B cell (primary cell): ENCODE measurements at regions not wholly inside any gene's neighbourhood (a gene's known extent, or its start where the extent isn't known, plus 50 kb on each side); places are given as distances from the start of the nearest gene placed in this dataset.

Source experiments
- ATAC-seq: fragments of 200-7000 bp; cut with Tn5 transposase; one replicate; pipeline ENCODE4 v1.10.0; 2021; ENCODE audit warnings: low read depth, mild to moderate bottlenecking, moderate number of reproducible peaks, moderate library complexity
- CTCF ChIA-PET: fragments of 350-600 bp; sonication (Branson Sonifier 250); formaldehyde crosslinking; loops from one replicate; lab custom pipeline; 2021; ENCODE audit warnings: antibody characterized with exemption, inconsistent platforms; lab: Charles Lee
- POLR2A ChIA-PET: fragments of 350-600 bp; sonication (Branson Sonifier 250); formaldehyde crosslinking; loops from one replicate; lab custom pipeline; 2021; ENCODE audit warnings: antibody characterized with exemption; lab: Charles Lee
- DNase-seq: peaks from one replicate; pipeline ENCODE4 v3.0.0; 2013
- H2AFZ ChIP-seq: 2 replicates; pipeline ENCODE4 v1.6.1; 2012; ENCODE audit warnings: mild to moderate bottlenecking, low read depth, low read length; ENCODE audit not compliant: insufficient read depth, poor library complexity, severe bottlenecking
- H3K27ac ChIP-seq, 2 donors: 1 replicate in 1 of 2; 2 replicates in 1 of 2; pipeline ENCODE4 v1.5.1; 2012 to 2013; ENCODE audit warnings: low read length in 2 of 2, mild to moderate bottlenecking in 2 of 2, moderate library complexity in 1 of 2
- H3K27me3 ChIP-seq, 4 experiments: fragments of 200-600 bp in 1 of 4; sonication (generic) in 1 of 4; replicated peaks in 1 of 4; 1 replicate in 2 of 4; 2 replicates in 2 of 4; pipeline versions ENCODE4 v1.6.1 to v1.7.0; 2013 to 2016; ENCODE audit warnings: low read length in 3 of 4, mild to moderate bottlenecking in 2 of 4, mixed read lengths in 1 of 4, moderate library complexity in 1 of 4; ENCODE audit not compliant: insufficient read depth in 4 of 4, control insufficient read depth in 3 of 4; ENCODE audit errors: control extremely low read depth in 1 of 4
- H3K36me3 ChIP-seq, 2 experiments: replicated peaks in 1 of 2; 1 replicate in 1 of 2; 2 replicates in 1 of 2; pipeline versions ENCODE4 v1.6.1 to v1.7.1; 2013; ENCODE audit warnings: low read length in 1 of 2; ENCODE audit not compliant: insufficient read depth in 2 of 2, control insufficient read depth in 1 of 2; ENCODE audit errors: control extremely low read depth in 1 of 2, extremely low read depth in 1 of 2
- H3K4me1 ChIP-seq, 2 donors: fragments of 200-600 bp in 1 of 2; sonication (generic) in 1 of 2; 1 replicate in 1 of 2; 2 replicates in 1 of 2; pipeline versions ENCODE4 v1.5.1 to v1.6.1; 2013 to 2017; ENCODE audit warnings: low read length in 2 of 2; ENCODE audit not compliant: control insufficient read depth in 2 of 2, insufficient read depth in 2 of 2
- H3K4me2 ChIP-seq: replicated peaks from 2 replicates; pipeline ENCODE3; 2012; ENCODE audit warnings: mild to moderate bottlenecking, low read depth, low read length; ENCODE audit not compliant: poor library complexity, severe bottlenecking
- H3K4me3 ChIP-seq, 5 experiments: fragments of 200-600 bp in 1 of 5; sonication (generic) in 1 of 5; 1 replicate in 3 of 5; 2 replicates in 2 of 5; pipeline versions ENCODE4 v1.5.1 to v1.7.0; 2011 to 2016; ENCODE audit warnings: low read length in 4 of 5, mild to moderate bottlenecking in 4 of 5, low read depth in 2 of 5, control low read depth in 1 of 5, moderate library complexity in 1 of 5; ENCODE audit not compliant: insufficient read depth in 1 of 5; ENCODE audit errors: control extremely low read depth in 1 of 5, extremely low read depth in 1 of 5
- H3K79me2 ChIP-seq: fragments of 200-600 bp; sonication (generic); one replicate; pipeline ENCODE4 v1.6.0; 2016; ENCODE audit warnings: low read length; ENCODE audit not compliant: control insufficient read depth, insufficient read depth
- H3K9ac ChIP-seq: fragments of 200-600 bp; sonication (generic); 2 replicates; pipeline ENCODE4 v1.6.1; 2017; ENCODE audit warnings: mild to moderate bottlenecking, low read length, moderate library complexity
- H3K9me3 ChIP-seq, 3 donors: one replicate each; pipeline versions ENCODE4 v1.6.1 to v1.7.1; 2013; ENCODE audit warnings: low read length in 2 of 3; ENCODE audit not compliant: control insufficient read depth in 2 of 3, insufficient read depth in 1 of 3; ENCODE audit errors: control extremely low read depth in 1 of 3
- H4K20me1 ChIP-seq: 2 replicates; pipeline ENCODE4 v1.6.0; 2012; ENCODE audit warnings: mild to moderate bottlenecking, low read length; ENCODE audit not compliant: insufficient read depth, control insufficient read depth, poor library complexity, severe bottlenecking
- H3K27ac Mint-ChIP-seq: one replicate; pipeline ENCODE4 v1.8.0; 2021; ENCODE audit warnings: mixed read lengths
- H3K27me3 Mint-ChIP-seq: one replicate; pipeline ENCODE4 v1.8.0; 2021; ENCODE audit warnings: mixed read lengths
- H3K4me1 Mint-ChIP-seq: one replicate; pipeline ENCODE4 v1.8.0; 2021; ENCODE audit warnings: mixed read lengths
- H3K4me3 Mint-ChIP-seq: one replicate; pipeline ENCODE4 v1.8.0; 2021; ENCODE audit warnings: mixed read lengths
- H3K9me3 Mint-ChIP-seq: one replicate; pipeline ENCODE4 v1.8.0; 2022; ENCODE audit warnings: mixed read lengths; ENCODE audit not compliant: insufficient read depth
- EZH2 ChIP-seq: IDR thresholded peaks from 2 replicates; pipeline ENCODE4 v1.6.1; 2012; ENCODE audit warnings: borderline replicate concordance, low read depth, mild to moderate bottlenecking, moderate library complexity, low read length; ENCODE audit not compliant: insufficient read depth, poor library complexity, severe bottlenecking
- WGBS: methylation state at CpG from one replicate; pipeline ENCODE4 v1.1.5; 2013; ENCODE audit warnings: missing lambda C conversion rate; ENCODE audit not compliant: insufficient coverage; 5-methylcytosine and 5-hydroxymethylcytosine counted together
- intact Hi-C: fragments of 100-400 bp; cut with micrococcal nuclease; formaldehyde crosslinking; loops from one replicate; pipeline ENCODE4 v1.10.0; 2022
- TF ChIP-seq, protein P1 (sequence below): fragments of 200-600 bp; IDR thresholded peaks from one replicate; pipeline ENCODE4 v1.8.0; 2022; ENCODE audit warnings: antibody characterized with exemption, mild to moderate bottlenecking

DNA sequence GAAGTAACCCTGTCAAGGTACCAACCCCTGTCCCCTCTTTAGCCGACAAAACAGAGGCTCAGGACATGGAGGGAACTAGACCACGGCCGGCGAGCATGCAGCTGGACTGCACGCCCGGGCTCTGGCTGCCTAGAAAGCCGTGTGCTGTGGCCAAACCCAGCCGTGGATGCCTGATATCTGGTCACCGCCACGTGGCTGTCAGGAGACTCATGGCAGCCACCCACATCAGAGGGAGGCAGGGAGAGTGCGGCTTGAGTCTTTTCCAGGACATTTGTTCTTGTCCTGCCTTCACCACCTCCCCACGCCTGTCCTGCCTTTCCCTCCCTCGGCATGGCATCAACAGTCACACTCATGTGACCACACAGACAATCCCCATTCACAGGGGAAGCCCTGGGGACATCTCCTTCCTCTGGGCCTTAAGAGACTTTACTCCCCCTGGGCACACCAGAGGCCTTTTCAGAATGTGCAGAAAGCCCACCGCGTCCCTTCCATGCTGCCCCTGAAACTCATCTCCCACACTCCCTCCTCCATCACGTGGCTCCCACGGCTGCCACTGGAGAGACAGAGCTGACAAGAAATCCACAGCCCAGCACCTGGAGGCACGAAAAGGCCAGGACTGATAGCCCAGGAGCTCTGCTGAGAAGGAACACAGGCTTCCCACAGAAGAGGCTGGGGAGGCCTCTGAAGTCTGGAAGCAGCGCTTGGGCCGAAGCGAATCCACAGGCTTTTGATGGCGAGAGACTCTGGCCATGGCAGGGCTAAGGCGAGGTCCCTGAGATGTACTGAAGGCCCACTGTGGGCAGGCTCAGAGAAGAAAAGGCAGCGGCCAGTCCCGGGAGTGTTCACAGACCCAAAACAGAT is 71.2 kb upstream of the IQSEC1 start:
- Histone ChIP-seq H3K4me1 (peaks cover 0 to under 1% of the 10 kb centered on the region in 2 donors), H3K4me2 (no peak overlapping the region), H3K9me3 (peaks cover 0 to 31% (median 0%) of the 10 kb centered on the region in 3 donors), H3K36me3 (no peaks in the 10 kb centered on the region), H3K27ac (no peak overlapping the region), H3K27me3 (peaks cover 0 to 15% (median 3%) of the 10 kb centered on the region in 4 experiments), H3K4me3 (no peak overlapping the region), H3K9ac (no peak overlapping the region), H4K20me1 (no peaks in the 10 kb centered on the region), H2AFZ (no peak overlapping the region), H3K79me2 (no peaks in the 10 kb centered on the region)
- intact Hi-C loops: loop anchor here (10.0 kb wide), 1 partner anchor 50 kb away; no protein-coding TSS in a partner anchor
- DNase-seq (no peak), ATAC-seq (no peak)
- Mint-ChIP-seq H3K4me1 (peaks cover 2% of the 10 kb centered on the region), H3K27me3 (peaks cover 24% of the 10 kb centered on the region), H3K9me3 (no peaks in the 10 kb centered on the region), H3K27ac (no peak overlapping the region), H3K4me3 (no peak overlapping the region)
- TF ChIP-seq, protein P1, sequence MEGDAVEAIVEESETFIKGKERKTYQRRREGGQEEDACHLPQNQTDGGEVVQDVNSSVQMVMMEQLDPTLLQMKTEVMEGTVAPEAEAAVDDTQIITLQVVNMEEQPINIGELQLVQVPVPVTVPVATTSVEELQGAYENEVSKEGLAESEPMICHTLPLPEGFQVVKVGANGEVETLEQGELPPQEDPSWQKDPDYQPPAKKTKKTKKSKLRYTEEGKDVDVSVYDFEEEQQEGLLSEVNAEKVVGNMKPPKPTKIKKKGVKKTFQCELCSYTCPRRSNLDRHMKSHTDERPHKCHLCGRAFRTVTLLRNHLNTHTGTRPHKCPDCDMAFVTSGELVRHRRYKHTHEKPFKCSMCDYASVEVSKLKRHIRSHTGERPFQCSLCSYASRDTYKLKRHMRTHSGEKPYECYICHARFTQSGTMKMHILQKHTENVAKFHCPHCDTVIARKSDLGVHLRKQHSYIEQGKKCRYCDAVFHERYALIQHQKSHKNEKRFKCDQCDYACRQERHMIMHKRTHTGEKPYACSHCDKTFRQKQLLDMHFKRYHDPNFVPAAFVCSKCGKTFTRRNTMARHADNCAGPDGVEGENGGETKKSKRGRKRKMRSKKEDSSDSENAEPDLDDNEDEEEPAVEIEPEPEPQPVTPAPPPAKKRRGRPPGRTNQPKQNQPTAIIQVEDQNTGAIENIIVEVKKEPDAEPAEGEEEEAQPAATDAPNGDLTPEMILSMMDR: no peak
- TF ChIP-seq EZH2: no peak
- ChIA-PET CTCF (interaction anchor here (2.7 kb wide), 1 partner anchor 309 kb away, joined by 8 read pairs; no protein-coding TSS in a partner anchor), POLR2A (no interaction called here)
- WGBS: 81% methylated on average over 25 of the region's 25 CpGs

DNA sequence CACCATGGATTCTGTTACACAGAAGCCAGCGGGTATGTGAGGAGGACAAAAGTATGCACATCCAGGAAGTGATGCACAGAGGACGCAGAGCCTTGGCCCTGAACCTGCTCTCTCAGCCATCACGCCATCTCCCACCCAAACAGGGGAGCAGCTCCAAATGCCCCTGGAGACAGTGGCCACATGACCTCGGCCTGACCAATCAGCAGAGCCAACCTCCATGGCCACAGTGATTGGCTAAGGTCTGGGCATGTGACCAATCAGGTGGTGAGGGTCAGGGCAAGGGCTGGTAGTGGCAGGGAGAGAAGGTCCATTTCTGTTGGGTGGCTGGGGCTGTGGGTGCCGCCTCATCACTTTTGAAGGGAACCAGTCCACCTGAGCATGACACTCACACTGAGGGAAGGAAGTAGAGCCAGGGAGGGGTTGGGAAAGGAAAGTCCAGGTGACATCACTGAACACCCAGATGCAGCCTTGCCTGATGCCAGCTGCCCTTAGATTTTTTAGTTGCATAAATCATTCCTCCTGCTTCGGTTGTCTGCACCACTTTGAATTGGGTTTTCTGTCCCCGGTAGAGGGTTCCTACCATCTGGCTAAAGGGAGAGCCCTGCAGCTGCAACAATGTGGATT is 70.3 kb upstream of the IQSEC1 start:
- ATAC-seq: no peak
- Histone ChIP-seq H3K27ac (no peak overlapping the region), H3K27me3 (peaks cover 0 to 15% (median 3%) of the 10 kb centered on the region in 4 experiments), H3K79me2 (no peaks in the 10 kb centered on the region), H2AFZ (no peak overlapping the region), H3K4me1 (no peaks in the 10 kb centered on the region), H3K36me3 (no peaks in the 10 kb centered on the region), H4K20me1 (no peaks in the 10 kb centered on the region), H3K9ac (no peak overlapping the region), H3K9me3 (peaks cover 0 to 27% (median 0%) of the 10 kb centered on the region in 3 donors), H3K4me2 (no peak overlapping the region), H3K4me3 (no peak overlapping the region)
- Mint-ChIP-seq H3K4me1 (no peaks in the 10 kb centered on the region), H3K27me3 (peaks cover 24% of the 10 kb centered on the region), H3K4me3 (no peak overlapping the region), H3K27ac (no peak overlapping the region), H3K9me3 (no peaks in the 10 kb centered on the region)
- WGBS: 86% methylated on average over 7 of the region's 7 CpGs
- intact Hi-C loops: loop anchor here (10.0 kb wide), 1 partner anchor 49 kb away; no protein-coding TSS in a partner anchor
- no peak for DNase-seq
- POLR2A ChIA-PET: no interaction called here
- TF ChIP-seq, protein P1: no peak
- no peak for TF ChIP-seq EZH2
- CTCF ChIA-PET: no interaction called here
